ENCODE measurements at regions not wholly inside any gene's neighbourhood (a gene's known extent, or its start where the extent isn't known, plus 50 kb on each side); places are given as distances from the start of the nearest gene placed in this dataset.

- TF ChIP-seq CTCF (IDR thresholded peaks at IDR 0.05) (no peak), POLR2A (IDR thresholded peaks at IDR 0.05) (no peak)
These were observed 866.2 kb downstream of the TBC1D22A start for GRCh38 chr22:47628477-47629272.
